ENCODE measurements at regions not wholly inside any gene's neighbourhood (a gene's known extent, or its start where the extent isn't known, plus 50 kb on each side); places are given as distances from the start of the nearest gene placed in this dataset.

DNA sequence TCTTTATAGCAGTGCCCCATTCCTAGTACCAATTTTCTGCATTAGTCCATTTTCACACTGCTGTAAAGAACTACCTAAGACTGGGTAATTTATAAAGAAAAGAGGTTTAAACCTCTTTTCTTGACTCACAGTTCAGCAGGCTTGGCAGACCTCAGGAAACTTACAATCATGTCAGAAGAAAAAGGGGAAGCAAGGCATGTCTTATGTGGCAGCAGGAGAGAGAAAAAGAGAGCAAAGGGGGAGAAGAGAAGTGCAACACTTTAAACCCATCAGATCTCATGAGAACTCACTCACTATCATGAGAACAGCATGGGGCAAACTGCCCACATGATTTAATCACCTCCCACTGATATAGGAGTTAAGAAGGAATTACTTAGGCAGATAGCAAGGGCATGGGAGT lies 101.6 kb upstream of the PLEKHG7 start:
- peaks cover 3% of the 10 kb centered on the region for H3K4me1 ChIP-seq (ENCODE audit: control insufficient read depth, insufficient read depth, low read length)
- peaks cover 4% of the 10 kb centered on the region for H3K9me3 ChIP-seq (ENCODE audit: control insufficient read depth, low read length)
- ATAC-seq (no peak), DNase-seq (no peak)
- intact Hi-C loops (cut with DNase I), result no loop called here
- no peaks in the 10 kb centered on the region for H3K27me3 ChIP-seq (ENCODE audit: control insufficient read depth, insufficient read depth)
- H3K27ac ChIP-seq (ENCODE audit: low read length), result no peak overlapping the region
- no peak overlapping the region for H3K4me3 ChIP-seq (ENCODE audit: low read length)

DNA sequence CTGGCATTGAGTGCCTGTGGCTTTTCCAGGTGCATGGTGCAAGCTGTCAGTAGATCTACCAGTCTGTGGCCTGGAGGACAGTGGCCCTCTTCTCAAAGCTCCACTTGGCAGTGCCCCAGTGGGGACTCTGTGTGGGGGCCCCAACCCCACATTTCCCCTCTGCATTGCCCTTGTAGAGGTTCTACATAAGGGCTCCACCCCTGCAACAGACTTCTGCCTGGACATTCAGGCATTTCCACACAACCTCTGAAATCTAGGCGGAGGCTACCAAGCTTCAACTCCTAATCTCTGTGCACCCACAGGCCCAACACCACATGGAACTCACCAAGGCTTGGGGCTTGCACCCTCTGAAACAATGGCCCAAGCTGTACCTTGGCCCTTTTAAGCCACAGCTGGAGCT lies 102.7 kb upstream of the PLEKHG7 start:
- H3K27ac ChIP-seq (ENCODE audit: low read length), result no peak overlapping the region

GRCh38 chr12:92597997-92598396 lies 104.8 kb upstream of the PLEKHG7 start:
- Histone ChIP-seq H3K4me3 (ENCODE audit: low read length) (no peak overlapping the region), H3K9me3 (ENCODE audit: control insufficient read depth, low read length) (peaks cover 4% of the 10 kb centered on the region), H3K4me1 (ENCODE audit: control insufficient read depth, insufficient read depth, low read length) (no peaks in the 10 kb centered on the region), H3K27ac (ENCODE audit: low read length) (no peak overlapping the region), H3K27me3 (ENCODE audit: control insufficient read depth, insufficient read depth) (no peaks in the 10 kb centered on the region)
- intact Hi-C loops (cut with DNase I), result no loop called here
- no peak for DNase-seq
- ATAC-seq, result no peak
- 60% methylated on average over 1 of the region's 1 CpG for WGBS

More for the DNA sequence above, 102.7 kb upstream of the PLEKHG7 start:
- DNase-seq (no peak), ATAC-seq (no peak)
- intact Hi-C loops (cut with DNase I), result no loop called here
- Histone ChIP-seq H3K4me1 (ENCODE audit: control insufficient read depth, insufficient read depth, low read length) (peaks cover 1% of the 10 kb centered on the region), H3K4me3 (ENCODE audit: low read length) (no peak overlapping the region), H3K27me3 (ENCODE audit: control insufficient read depth, insufficient read depth) (no peaks in the 10 kb centered on the region), H3K9me3 (ENCODE audit: control insufficient read depth, low read length) (peaks cover 4% of the 10 kb centered on the region)
- WGBS, result 98% methylated on average over 1 of the region's 1 CpG

DNA sequence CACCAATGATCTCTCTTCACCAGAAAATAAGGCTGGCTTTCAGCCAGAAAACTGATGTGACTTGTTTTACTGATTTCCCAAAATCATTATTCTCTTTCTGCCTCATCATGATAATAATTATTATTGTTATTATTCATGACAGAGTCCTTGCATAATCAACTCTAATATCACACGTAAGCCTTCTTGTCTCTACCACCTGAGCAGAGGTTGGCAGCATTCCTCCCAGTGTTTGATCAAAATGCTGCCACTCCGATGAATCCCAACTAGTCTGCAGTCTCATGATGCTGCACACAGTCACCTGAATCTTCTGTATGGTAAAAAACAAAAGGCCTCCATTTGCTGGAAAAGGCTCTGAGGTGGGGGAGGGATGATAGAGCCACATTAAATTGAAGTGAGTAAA lies 105.7 kb upstream of the PLEKHG7 start:
- Histone ChIP-seq H3K4me1 (ENCODE audit: control insufficient read depth, insufficient read depth, low read length) (no peaks in the 10 kb centered on the region), H3K27me3 (ENCODE audit: control insufficient read depth, insufficient read depth) (no peaks in the 10 kb centered on the region), H3K27ac (ENCODE audit: low read length) (no peak overlapping the region), H3K9me3 (ENCODE audit: control insufficient read depth, low read length) (peaks cover 4% of the 10 kb centered on the region), H3K4me3 (ENCODE audit: low read length) (no peak overlapping the region)
- WGBS, result 94% methylated on average over 2 of the region's 2 CpGs
- intact Hi-C loops (cut with DNase I), result no loop called here
- DNase-seq (no peak), ATAC-seq (no peak)

DNA sequence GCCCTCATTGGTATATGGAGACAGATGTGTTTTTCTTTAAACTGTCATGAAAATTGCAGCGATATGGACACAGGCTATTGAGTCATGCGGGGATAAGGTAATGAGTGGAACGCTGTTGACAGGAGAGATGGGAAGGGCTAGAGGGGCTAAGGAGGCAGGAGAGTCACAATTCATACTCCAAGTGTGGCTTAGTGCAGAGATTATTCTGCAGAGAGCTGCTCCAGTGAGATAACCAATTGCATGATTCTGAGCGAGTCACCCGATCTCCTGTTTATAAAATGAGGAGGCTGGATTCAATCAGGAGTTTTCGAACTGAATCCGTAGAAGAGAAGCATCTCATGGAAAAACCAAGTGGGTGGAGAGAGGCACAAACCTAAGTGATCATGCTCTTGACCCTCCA lies 106.4 kb upstream of the PLEKHG7 start:
- H3K9me3 ChIP-seq (ENCODE audit: control insufficient read depth, low read length), result peaks cover 4% of the 10 kb centered on the region
- no peaks in the 10 kb centered on the region for H3K4me1 ChIP-seq (ENCODE audit: control insufficient read depth, insufficient read depth, low read length)
- WGBS, result 60% methylated on average over 7 of the region's 7 CpGs
- intact Hi-C loops (cut with DNase I), result no loop called here
- DNase-seq (no peak), ATAC-seq (no peak)
- no peaks in the 10 kb centered on the region for H3K27me3 ChIP-seq (ENCODE audit: control insufficient read depth, insufficient read depth)
- no peak overlapping the region for H3K27ac ChIP-seq (ENCODE audit: low read length)
- H3K4me3 ChIP-seq (ENCODE audit: low read length), result no peak overlapping the region

DNA sequence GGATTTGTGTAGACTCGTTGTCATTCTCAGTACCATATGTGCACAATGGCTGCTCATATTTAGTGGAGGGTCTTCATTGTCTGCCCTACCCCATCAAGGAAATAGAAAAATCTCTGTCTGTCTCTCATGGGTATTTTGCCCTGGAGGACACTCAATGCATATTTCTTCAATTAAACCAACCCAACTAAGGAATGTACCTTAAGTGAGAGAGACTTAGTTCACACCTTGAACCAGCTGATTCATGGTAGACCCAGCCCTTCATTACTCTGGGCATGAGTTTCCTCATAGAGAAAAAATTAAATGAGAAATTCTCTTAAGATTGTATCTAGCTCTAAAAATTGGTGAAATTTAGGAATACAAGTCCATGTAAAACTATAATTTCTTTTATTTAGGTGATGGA lies 107.1 kb upstream of the PLEKHG7 start:
- 98% methylated on average over 1 of the region's 1 CpG for WGBS
- no peak overlapping the region for H3K27ac ChIP-seq (ENCODE audit: low read length)
- intact Hi-C loops (cut with DNase I), result no loop called here

GRCh38 chr12:92593734-92594402 lies 108.9 kb upstream of the PLEKHG7 start:
- DNase-seq (peak in 2 of 3 donors; percentile 20 to 39), ATAC-seq (peak; percentile 62 to 84)
- 73% methylated on average over 8 of the region's 8 CpGs for WGBS

More for the DNA sequence above, 107.1 kb upstream of the PLEKHG7 start:
- Histone ChIP-seq H3K4me3 (ENCODE audit: low read length) (no peak overlapping the region), H3K9me3 (ENCODE audit: control insufficient read depth, low read length) (peaks cover 4% of the 10 kb centered on the region), H3K27me3 (ENCODE audit: control insufficient read depth, insufficient read depth) (no peaks in the 10 kb centered on the region), H3K4me1 (ENCODE audit: control insufficient read depth, insufficient read depth, low read length) (no peaks in the 10 kb centered on the region)
- DNase-seq (no peak), ATAC-seq (no peak)

DNA sequence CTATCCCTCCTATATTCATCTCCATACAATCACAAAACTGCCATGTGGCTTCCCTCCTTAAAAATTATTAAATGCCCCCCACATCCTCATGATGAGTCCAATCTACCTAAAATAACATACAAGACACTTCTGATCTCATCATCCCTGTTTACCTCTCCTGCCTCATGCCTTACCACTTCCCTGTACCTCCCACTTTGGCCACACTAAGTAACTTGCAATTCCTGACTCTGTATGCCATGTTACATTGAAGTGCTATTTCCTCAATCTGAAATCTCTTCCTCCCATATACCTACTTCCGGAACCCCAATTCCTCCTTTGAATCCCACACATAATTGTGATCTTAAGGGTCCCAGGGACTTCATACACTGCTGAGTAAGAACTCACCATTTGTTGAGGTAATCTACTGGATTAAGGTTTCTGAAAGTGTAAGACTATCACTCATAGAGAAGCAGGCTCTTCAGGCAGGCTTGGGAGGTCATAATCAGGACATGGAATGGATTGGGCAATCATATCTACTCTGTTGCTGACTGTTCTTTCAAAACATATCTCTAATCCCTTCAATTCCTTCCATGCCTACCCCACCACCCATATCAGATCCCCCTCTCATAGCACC lies 117.6 kb upstream of the PLEKHG7 start:
- Histone ChIP-seq H3K9me3 (ENCODE audit: control insufficient read depth, low read length) (no peaks in the 10 kb centered on the region), H3K27me3 (ENCODE audit: control insufficient read depth, insufficient read depth) (no peaks in the 10 kb centered on the region), H3K27ac (ENCODE audit: low read length) (no peak overlapping the region), H3K4me1 (ENCODE audit: control insufficient read depth, insufficient read depth, low read length) (no peaks in the 10 kb centered on the region), H3K4me3 (ENCODE audit: low read length) (no peak overlapping the region)
- no peak for ATAC-seq
- intact Hi-C loops (cut with DNase I), result no loop called here
- DNase-seq, result no peak
- WGBS, result 85% methylated on average over 1 of the region's 1 CpG

More at GRCh38 chr12:92593734-92594402, 108.9 kb upstream of the PLEKHG7 start:
- no peaks in the 10 kb centered on the region for H3K9me3 ChIP-seq (ENCODE audit: control insufficient read depth, low read length)
- no peak overlapping the region for H3K4me3 ChIP-seq (ENCODE audit: low read length)
- intact Hi-C loops (cut with DNase I), result no loop called here
- H3K27ac ChIP-seq (ENCODE audit: low read length), result no peak overlapping the region
- no peaks in the 10 kb centered on the region for H3K27me3 ChIP-seq (ENCODE audit: control insufficient read depth, insufficient read depth)
- H3K4me1 ChIP-seq (ENCODE audit: control insufficient read depth, insufficient read depth, low read length), result no peaks in the 10 kb centered on the region

GRCh38 chr12:92583910-92584309 lies 118.9 kb upstream of the PLEKHG7 start:
- H3K9me3 ChIP-seq (ENCODE audit: control insufficient read depth, low read length), result no peaks in the 10 kb centered on the region
- DNase-seq (no peak), ATAC-seq (no peak)
- no peak overlapping the region for H3K4me3 ChIP-seq (ENCODE audit: low read length)
- H3K27me3 ChIP-seq (ENCODE audit: control insufficient read depth, insufficient read depth), result no peaks in the 10 kb centered on the region
- intact Hi-C loops (cut with DNase I), result no loop called here
- no peak overlapping the region for H3K27ac ChIP-seq (ENCODE audit: low read length)
- WGBS, result 73% methylated on average over 2 of the region's 2 CpGs
- no peaks in the 10 kb centered on the region for H3K4me1 ChIP-seq (ENCODE audit: control insufficient read depth, insufficient read depth, low read length)

DNA sequence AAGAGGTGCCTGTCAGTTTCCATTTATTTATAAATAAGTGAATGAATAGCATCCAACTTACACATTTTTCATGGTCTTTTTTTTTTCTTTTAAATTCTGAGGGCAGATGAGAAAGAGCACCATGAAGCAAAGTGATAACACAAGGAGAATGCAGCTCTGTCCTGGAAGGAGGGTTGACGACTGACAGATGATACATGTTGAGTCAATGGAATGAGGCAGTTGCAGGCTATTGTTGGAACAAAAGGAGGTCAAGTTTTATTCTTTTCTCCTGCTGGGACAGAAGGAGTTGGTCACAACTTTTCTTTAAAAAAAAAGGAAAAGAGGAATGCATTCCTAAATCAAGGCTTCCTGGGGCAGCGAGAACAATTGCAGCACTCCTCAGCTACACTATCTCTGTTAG lies 119.9 kb upstream of the PLEKHG7 start:
- intact Hi-C loops (cut with DNase I), result no loop called here
- ATAC-seq (no peak), DNase-seq (no peak)
- 72% methylated on average over 2 of the region's 2 CpGs for WGBS
- no peaks in the 10 kb centered on the region for H3K9me3 ChIP-seq (ENCODE audit: control insufficient read depth, low read length)
- H3K4me3 ChIP-seq (ENCODE audit: low read length), result no peak overlapping the region
- no peak overlapping the region for H3K27ac ChIP-seq (ENCODE audit: low read length)
- H3K27me3 ChIP-seq (ENCODE audit: control insufficient read depth, insufficient read depth), result no peaks in the 10 kb centered on the region
- no peaks in the 10 kb centered on the region for H3K4me1 ChIP-seq (ENCODE audit: control insufficient read depth, insufficient read depth, low read length)

DNA sequence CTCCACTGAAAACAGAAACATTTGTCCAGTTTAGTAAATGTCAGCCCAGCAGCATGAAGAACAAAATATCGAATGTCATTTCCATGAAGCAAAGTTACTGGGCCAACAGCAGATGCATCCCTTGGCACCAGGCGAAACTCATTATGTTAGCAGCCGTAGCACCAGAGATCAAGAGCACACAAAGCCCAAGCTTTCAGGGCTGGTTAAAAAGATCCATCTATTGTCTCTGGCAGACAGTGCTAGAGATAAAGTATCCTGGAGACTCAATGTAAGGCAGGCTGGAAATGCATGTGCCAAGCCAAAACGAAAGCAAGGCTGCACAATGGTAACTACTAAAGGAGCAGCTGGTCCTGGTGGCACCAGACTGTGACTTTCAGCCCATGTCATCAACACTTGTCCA lies 120.3 kb upstream of the PLEKHG7 start:
- intact Hi-C loops (cut with DNase I), result no loop called here
- Histone ChIP-seq H3K27ac (ENCODE audit: low read length) (no peak overlapping the region), H3K4me3 (ENCODE audit: low read length) (no peak overlapping the region), H3K4me1 (ENCODE audit: control insufficient read depth, insufficient read depth, low read length) (no peaks in the 10 kb centered on the region), H3K9me3 (ENCODE audit: control insufficient read depth, low read length) (no peaks in the 10 kb centered on the region), H3K27me3 (ENCODE audit: control insufficient read depth, insufficient read depth) (no peaks in the 10 kb centered on the region)
- DNase-seq (no peak), ATAC-seq (no peak)
- 76% methylated on average over 4 of the region's 4 CpGs for WGBS

DNA sequence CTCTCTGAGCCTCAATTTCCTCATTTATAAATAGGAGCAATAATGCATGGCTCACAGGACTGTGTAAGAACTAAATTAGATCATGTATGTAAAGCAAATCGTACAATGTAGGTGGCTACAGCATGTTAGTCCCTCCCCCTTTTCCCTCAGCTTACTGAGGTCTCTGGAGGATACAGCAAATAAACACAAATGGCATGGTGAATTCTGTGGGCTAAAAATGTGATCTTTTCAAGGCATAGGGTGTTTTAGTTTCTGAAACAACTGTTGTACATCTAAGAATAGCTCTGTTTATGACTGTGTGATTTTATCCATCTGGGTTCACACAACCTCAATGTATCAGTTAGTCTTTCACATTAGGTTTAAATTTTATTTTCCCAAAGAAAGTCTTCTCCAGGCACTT lies 121.2 kb upstream of the PLEKHG7 start:
- Histone ChIP-seq H3K9me3 (ENCODE audit: control insufficient read depth, low read length) (no peaks in the 10 kb centered on the region), H3K27ac (ENCODE audit: low read length) (no peak overlapping the region), H3K27me3 (ENCODE audit: control insufficient read depth, insufficient read depth) (no peaks in the 10 kb centered on the region), H3K4me3 (ENCODE audit: low read length) (no peak overlapping the region), H3K4me1 (ENCODE audit: control insufficient read depth, insufficient read depth, low read length) (no peaks in the 10 kb centered on the region)
- DNase-seq (no peak), ATAC-seq (no peak)
- 64% methylated on average over 1 of the region's 1 CpG for WGBS
- intact Hi-C loops (cut with DNase I), result no loop called here

Data from right cardiac atrium (tissue), 5 donors.